Transverse colon (tissue), 4 donors: ENCODE measurements at regions not wholly inside any gene's neighbourhood (a gene's known extent, or its start where the extent isn't known, plus 50 kb on each side); places are given as distances from the start of the nearest gene placed in this dataset.

Source experiments
- DNase-seq: peaks from one replicate; pipeline ENCODE4 v3.0.0-alpha.2; 2019
- H3K27ac ChIP-seq, 4 donors: fragments of 200-600 bp; sonication (generic); 2 replicates each; pipeline ENCODE4 v1.5.1; 2016 to 2018; ENCODE audit warnings: inconsistent platforms in 4 of 4
- H3K27me3 ChIP-seq: fragments of 200-600 bp; sonication (generic); 2 replicates; pipeline ENCODE4 v1.5.1; 2017; ENCODE audit warnings: inconsistent platforms
- H3K36me3 ChIP-seq, 4 donors: fragments of 200-600 bp; sonication (generic); 2 replicates each; pipeline ENCODE4 v1.5.1; 2017 to 2019; ENCODE audit warnings: inconsistent platforms in 4 of 4
- H3K4me1 ChIP-seq, 4 donors: fragments of 200-600 bp; sonication (generic); 2 replicates each; pipeline ENCODE4 v1.5.1; 2017 to 2020; ENCODE audit warnings: inconsistent platforms in 4 of 4
- H3K4me3 ChIP-seq, 4 donors: fragments of 200-600 bp; sonication (generic); 1 replicate in 1 of 4; 2 replicates in 3 of 4; pipeline versions ENCODE4 v1.5.1 to v1.6.1; 2017 to 2019; ENCODE audit warnings: inconsistent platforms in 4 of 4
- H3K9me3 ChIP-seq, 2 donors: fragments of 200-600 bp; sonication (generic); 2 replicates each; pipeline ENCODE4 v1.5.1; 2017 to 2019; ENCODE audit warnings: inconsistent platforms in 2 of 2
- EP300 ChIP-seq: sonication (generic); formaldehyde crosslinking; IDR thresholded peaks from one replicate; pipeline ENCODE4 v1.6.1; 2017; ENCODE audit warnings: antibody characterized with exemption, low read depth
- POLR2A ChIP-seq: fragments of 450-650 bp; IDR thresholded peaks from one replicate; pipeline ENCODE4 v1.6.1; 2016; ENCODE audit warnings: antibody characterized with exemption, mild to moderate bottlenecking, moderate library complexity
- POLR2AphosphoS5 ChIP-seq, 3 donors: sonication (generic); formaldehyde crosslinking; IDR thresholded peaks; one replicate each; pipeline ENCODE4 v1.6.1; 2016; ENCODE audit warnings: antibody characterized with exemption in 3 of 3
- whole genome bisulfite sequencing, 2 donors: methylation state at CpG; one replicate each; pipeline ENCODE4 v1.1.5; 2018; ENCODE audit warnings: low coverage in 1 of 2; 5-methylcytosine and 5-hydroxymethylcytosine counted together
- in situ Hi-C, 4 donors: fragments of 200-750 bp; cut with MboI; loops; one replicate each; pipeline versions ENCODE4 v1.15.0 to v1.15.1; 2017; ENCODE audit warnings: low sequenced_read_pairs in 3 of 4, low pct_ligation_motif_present in 1 of 4, low pct_unique_long_range_greater_than_20kb in 1 of 4
- intact Hi-C: fragments of 100-400 bp; cut with DNase I; formaldehyde crosslinking; loops from one replicate; pipeline ENCODE4 v1.15.1; 2023; ENCODE audit warnings: low total_unique reads
- TF ChIP-seq, protein P1 (sequence below), 5 experiments: fragments of 200-600 bp in 3 of 5; fragments of 450-650 bp in 2 of 5; sonication (generic) in 3 of 5; IDR thresholded peaks; 1 replicate in 2 of 5; 2 replicates in 3 of 5; pipeline ENCODE4 v1.5.1; 2016 to 2017; ENCODE audit warnings: antibody characterized with exemption in 5 of 5, inconsistent platforms in 3 of 5, mild to moderate bottlenecking in 2 of 5, moderate library complexity in 1 of 5

- Histone ChIP-seq H3K27me3 (no peaks in the 10 kb centered on the region), H3K4me3 (no peak overlapping the region), H3K36me3 (no peaks in the 10 kb centered on the region), H3K27ac (no peak overlapping the region), H3K9me3 (no peaks in the 10 kb centered on the region), H3K4me1 (no peaks in the 10 kb centered on the region)
- no peak for DNase-seq
- in situ Hi-C loops: no loop called here
- TF ChIP-seq POLR2AphosphoS5 (IDR thresholded peaks at IDR 0.05): no peak
- no peak for TF ChIP-seq EP300
- TF ChIP-seq POLR2A: no peak
- TF ChIP-seq, protein P1, sequence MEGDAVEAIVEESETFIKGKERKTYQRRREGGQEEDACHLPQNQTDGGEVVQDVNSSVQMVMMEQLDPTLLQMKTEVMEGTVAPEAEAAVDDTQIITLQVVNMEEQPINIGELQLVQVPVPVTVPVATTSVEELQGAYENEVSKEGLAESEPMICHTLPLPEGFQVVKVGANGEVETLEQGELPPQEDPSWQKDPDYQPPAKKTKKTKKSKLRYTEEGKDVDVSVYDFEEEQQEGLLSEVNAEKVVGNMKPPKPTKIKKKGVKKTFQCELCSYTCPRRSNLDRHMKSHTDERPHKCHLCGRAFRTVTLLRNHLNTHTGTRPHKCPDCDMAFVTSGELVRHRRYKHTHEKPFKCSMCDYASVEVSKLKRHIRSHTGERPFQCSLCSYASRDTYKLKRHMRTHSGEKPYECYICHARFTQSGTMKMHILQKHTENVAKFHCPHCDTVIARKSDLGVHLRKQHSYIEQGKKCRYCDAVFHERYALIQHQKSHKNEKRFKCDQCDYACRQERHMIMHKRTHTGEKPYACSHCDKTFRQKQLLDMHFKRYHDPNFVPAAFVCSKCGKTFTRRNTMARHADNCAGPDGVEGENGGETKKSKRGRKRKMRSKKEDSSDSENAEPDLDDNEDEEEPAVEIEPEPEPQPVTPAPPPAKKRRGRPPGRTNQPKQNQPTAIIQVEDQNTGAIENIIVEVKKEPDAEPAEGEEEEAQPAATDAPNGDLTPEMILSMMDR (IDR thresholded peaks at IDR 0.05): no peak
- intact Hi-C loops: no loop called here
- WGBS, 2 donors: 81 to 86% methylated on average over 7 of the region's 7 CpGs
Measured at GRCh38 chr6:119643876-119644275, 294.3 kb upstream of the MAN1A1 start.

GRCh38 chr6:119637768-119638167, 288.2 kb upstream of the MAN1A1 start:
- no peaks in the 10 kb centered on the region for H3K27me3 ChIP-seq
- no peaks in the 10 kb centered on the region for H3K4me1 ChIP-seq
- TF ChIP-seq EP300 (no peak), POLR2A (no peak), POLR2AphosphoS5 (IDR thresholded peaks at IDR 0.05) (no peak)
- TF ChIP-seq, protein P1 (IDR thresholded peaks at IDR 0.05): no peak
- no peaks in the 10 kb centered on the region for H3K9me3 ChIP-seq
- DNase-seq: no peak
- 59 to 82% methylated on average over 3 of the region's 3 CpGs for WGBS, 2 donors
- no peaks in the 10 kb centered on the region for H3K36me3 ChIP-seq
- in situ Hi-C loops (no loop called here), intact Hi-C loops (no loop called here)
- H3K27ac ChIP-seq: no peak overlapping the region
- H3K4me3 ChIP-seq: no peak overlapping the region

GRCh38 chr6:119636060-119636459, 286.5 kb upstream of the MAN1A1 start:
- no peak for TF ChIP-seq EP300
- TF ChIP-seq, protein P1 (IDR thresholded peaks at IDR 0.05): no peak
- no peak for TF ChIP-seq POLR2A
- 35 to 43% methylated on average over 2 of the region's 2 CpGs for WGBS, 2 donors
- H3K27me3 ChIP-seq: no peaks in the 10 kb centered on the region
- no peak for DNase-seq
- intact Hi-C loops: no loop called here
- in situ Hi-C loops: no loop called here
- no peaks in the 10 kb centered on the region for H3K4me1 ChIP-seq
- H3K36me3 ChIP-seq: no peaks in the 10 kb centered on the region
- H3K9me3 ChIP-seq: no peaks in the 10 kb centered on the region
- H3K4me3 ChIP-seq: no peak overlapping the region
- no peak overlapping the region for H3K27ac ChIP-seq

GRCh38 chr6:119633461-119633860, 283.9 kb upstream of the MAN1A1 start:
- Histone ChIP-seq H3K4me1 (peaks cover 0 to under 1% (median 0%) of the 10 kb centered on the region in 4 donors), H3K36me3 (no peaks in the 10 kb centered on the region), H3K4me3 (no peak overlapping the region), H3K27me3 (no peaks in the 10 kb centered on the region), H3K27ac (no peak overlapping the region), H3K9me3 (no peaks in the 10 kb centered on the region)
- TF ChIP-seq, protein P1 (IDR thresholded peaks at IDR 0.05): no peak
- TF ChIP-seq POLR2AphosphoS5 (IDR thresholded peaks at IDR 0.05) (no peak), EP300 (no peak), POLR2A (no peak)
- 40 to 70% methylated on average over 3 of the region's 3 CpGs for WGBS, 2 donors
- intact Hi-C loops (no loop called here), in situ Hi-C loops (no loop called here)
- no peak for DNase-seq
